Glutamatergic neuron (in vitro differentiated cells): ENCODE measurements at regions not wholly inside any gene's neighbourhood (a gene's known extent, or its start where the extent isn't known, plus 50 kb on each side); places are given as distances from the start of the nearest gene placed in this dataset.
A peak's percentile ranks its signal among the peaks of the same experiment; 100 is the strongest.

Experiments
- DNase-seq: peaks from one replicate; pipeline ENCODE4 v3.0.0; 2022
- H3K27ac Mint-ChIP-seq: one replicate; pipeline ENCODE4 v1.8.0; 2020; ENCODE audit warnings: mild to moderate bottlenecking, mixed read lengths, inconsistent platforms; ENCODE audit not compliant: unreplicated experiment
- H3K27me3 Mint-ChIP-seq: one replicate; pipeline ENCODE4 v1.8.0; 2020; ENCODE audit warnings: mild to moderate bottlenecking, moderate library complexity, mixed read lengths, inconsistent platforms; ENCODE audit not compliant: unreplicated experiment
- H3K36me3 Mint-ChIP-seq: one replicate; pipeline ENCODE4 v1.8.0; 2020; ENCODE audit warnings: mild to moderate bottlenecking, mixed read lengths, inconsistent platforms; ENCODE audit not compliant: unreplicated experiment
- H3K4me1 Mint-ChIP-seq: one replicate; pipeline ENCODE4 v1.8.0; 2020; ENCODE audit warnings: mild to moderate bottlenecking, low read depth, mixed read lengths, inconsistent platforms; ENCODE audit not compliant: unreplicated experiment
- H3K4me3 Mint-ChIP-seq: one replicate; pipeline ENCODE4 v1.8.0; 2020; ENCODE audit warnings: mild to moderate bottlenecking, mixed read lengths, inconsistent platforms; ENCODE audit not compliant: unreplicated experiment
- H3K9me3 Mint-ChIP-seq: one replicate; pipeline ENCODE4 v1.8.0; 2020; ENCODE audit warnings: mild to moderate bottlenecking, moderate library complexity, mixed read lengths, inconsistent platforms; ENCODE audit not compliant: unreplicated experiment
- CTCF ChIP-seq: fragments of 200-600 bp; sonication (generic); IDR thresholded peaks from one replicate; pipeline ENCODE4 v1.5.0; 2021; ENCODE audit not compliant: partially characterized antibody, unreplicated experiment

DNA sequence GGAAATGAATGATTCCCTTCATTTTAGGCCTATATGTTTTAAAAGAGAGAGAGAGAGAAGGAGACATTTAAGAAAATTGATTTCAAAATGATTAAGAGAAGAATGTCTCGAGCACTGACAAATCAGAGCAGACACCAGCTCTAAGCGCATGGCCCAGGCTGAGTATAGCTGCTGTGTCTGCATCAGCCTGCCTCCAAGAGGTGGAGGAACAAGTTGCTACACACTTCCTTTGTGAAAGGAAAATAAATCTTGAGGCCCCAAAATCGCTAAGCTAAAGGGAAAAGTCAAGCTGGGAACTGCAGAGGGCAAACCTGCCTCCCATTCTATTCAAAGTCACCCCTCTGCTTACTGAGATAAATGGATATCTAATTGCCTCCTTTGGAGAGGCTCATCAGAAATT, 728.7 kb upstream of the TMEM132C start:
- Mint-ChIP-seq H3K27me3 (peaks cover 5% of the 10 kb centered on the region), H3K27ac (no peak overlapping the region), H3K4me1 (peaks cover 7% of the 10 kb centered on the region), H3K36me3 (no peaks in the 10 kb centered on the region), H3K9me3 (peaks cover 3% of the 10 kb centered on the region), H3K4me3 (no peak overlapping the region)
- no peak for DNase-seq
- TF ChIP-seq CTCF = no peak

- peaks cover 3% of the 10 kb centered on the region for H3K9me3 Mint-ChIP-seq
- DNase-seq = peak; percentile 25
- no peak overlapping the region for H3K4me3 Mint-ChIP-seq
- no peak overlapping the region for H3K27ac Mint-ChIP-seq
- peaks cover 7% of the 10 kb centered on the region for H3K4me1 Mint-ChIP-seq
- no peak for TF ChIP-seq CTCF
- H3K36me3 Mint-ChIP-seq = no peaks in the 10 kb centered on the region
- peaks cover 5% of the 10 kb centered on the region for H3K27me3 Mint-ChIP-seq
Observed at GRCh38 chr12:127539226-127539858, 727.6 kb upstream of the TMEM132C start.

DNA sequence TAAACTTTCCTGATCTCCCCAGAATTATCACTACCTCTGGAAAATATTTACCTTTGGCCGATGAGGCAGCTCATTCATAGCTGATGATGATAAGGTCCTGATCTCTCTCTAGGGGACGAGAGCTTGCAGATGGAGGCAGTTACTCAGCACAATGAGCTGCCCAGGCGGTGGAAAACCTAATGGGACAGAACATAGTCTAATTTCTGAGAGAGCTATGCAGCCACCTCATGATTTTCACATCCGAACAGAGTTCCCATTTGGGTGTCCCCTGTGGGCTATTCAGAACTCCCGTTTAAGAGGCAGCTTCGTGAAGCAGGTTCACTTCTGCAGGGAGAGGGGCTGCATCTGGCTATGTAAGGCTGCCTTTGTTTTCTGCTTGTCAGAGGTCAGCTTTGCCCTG, 724.6 kb upstream of the TMEM132C start:
- DNase-seq = no peak
- peak overlapping the region; percentile 46 for H3K27ac Mint-ChIP-seq
- H3K4me1 Mint-ChIP-seq = peaks cover 7% of the 10 kb centered on the region
- no peak overlapping the region for H3K4me3 Mint-ChIP-seq
- peaks cover 5% of the 10 kb centered on the region for H3K27me3 Mint-ChIP-seq
- no peaks in the 10 kb centered on the region for H3K36me3 Mint-ChIP-seq
- no peak for TF ChIP-seq CTCF
- H3K9me3 Mint-ChIP-seq = peaks cover 2% of the 10 kb centered on the region

- Mint-ChIP-seq H3K4me1 (peaks cover 7% of the 10 kb centered on the region), H3K9me3 (peaks cover 2% of the 10 kb centered on the region), H3K36me3 (no peaks in the 10 kb centered on the region), H3K27me3 (peaks cover 5% of the 10 kb centered on the region), H3K4me3 (peak overlapping the region; percentile 20), H3K27ac (peak overlapping the region; percentile 46)
- no peak for TF ChIP-seq CTCF
- no peak for DNase-seq
Observed at GRCh38 chr12:127542931-127543330, 724.0 kb upstream of the TMEM132C start.

DNA sequence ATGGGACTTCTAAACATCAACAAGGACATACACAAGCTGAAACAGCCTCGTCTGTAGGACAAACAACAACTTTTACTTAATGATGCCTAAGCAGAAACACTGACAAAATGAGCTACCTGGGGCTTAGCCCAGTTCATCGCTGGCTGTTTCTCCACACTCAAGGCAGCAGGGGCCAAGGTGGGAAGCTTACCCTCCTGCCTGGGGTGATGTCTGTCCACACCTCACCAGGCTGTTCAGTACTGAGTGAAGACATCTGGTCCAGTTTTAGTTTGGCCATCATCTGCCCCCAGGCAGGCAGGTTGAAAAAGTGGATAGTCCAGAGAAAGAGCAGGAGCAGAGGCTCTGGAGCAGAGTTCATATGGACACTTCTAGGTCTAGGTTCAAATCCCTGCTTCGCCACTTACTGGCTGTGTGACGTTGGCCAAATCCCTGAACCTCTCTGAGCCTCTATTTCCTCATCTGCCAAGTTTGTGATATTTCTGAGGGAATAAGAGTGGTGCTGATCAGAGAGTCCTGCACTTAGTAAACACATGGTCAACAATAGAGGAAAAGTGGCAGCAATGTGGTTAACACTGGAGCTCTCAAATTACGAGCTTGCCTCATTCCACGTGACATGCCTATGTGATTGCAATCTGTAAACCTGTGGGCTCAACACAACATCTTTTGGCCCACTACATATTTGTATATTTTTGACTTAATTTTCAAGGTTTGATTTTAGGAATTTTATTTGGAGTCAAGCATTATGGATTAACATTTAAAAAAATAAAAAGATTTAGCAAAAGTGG, 720.1 kb upstream of the TMEM132C start:
- TF ChIP-seq CTCF = no peak
- no peaks in the 10 kb centered on the region for H3K36me3 Mint-ChIP-seq
- no peak overlapping the region for H3K27ac Mint-ChIP-seq
- no peak for DNase-seq
- peaks cover 2% of the 10 kb centered on the region for H3K9me3 Mint-ChIP-seq
- H3K27me3 Mint-ChIP-seq = peaks cover 3% of the 10 kb centered on the region
- peaks cover 7% of the 10 kb centered on the region for H3K4me1 Mint-ChIP-seq
- H3K4me3 Mint-ChIP-seq = no peak overlapping the region
